Mucosa of rectum (tissue), 2 donors: ENCODE measurements at regions not wholly inside any gene's neighbourhood (a gene's known extent, or its start where the extent isn't known, plus 50 kb on each side); places are given as distances from the start of the nearest gene placed in this dataset.

ENCODE experiments used
- H3K27ac ChIP-seq, 2 donors: one replicate each; pipeline ENCODE4 v1.7.0; 2013; ENCODE audit warnings: inconsistent platforms in 2 of 2, low read depth in 2 of 2, low read length in 2 of 2
- H3K27me3 ChIP-seq, 2 donors: one replicate each; pipeline ENCODE4 v1.7.0; 2013; ENCODE audit warnings: low read length in 2 of 2; ENCODE audit not compliant: control insufficient read depth in 2 of 2, insufficient read depth in 2 of 2
- H3K36me3 ChIP-seq, 2 donors: one replicate each; pipeline ENCODE4 v1.7.0; 2013; ENCODE audit warnings: low read length in 2 of 2; ENCODE audit not compliant: control insufficient read depth in 2 of 2, insufficient read depth in 2 of 2
- H3K4me1 ChIP-seq, 2 donors: one replicate each; pipeline ENCODE4 v1.7.0; 2013; ENCODE audit warnings: low read length in 2 of 2, mild to moderate bottlenecking in 1 of 2; ENCODE audit not compliant: control insufficient read depth in 2 of 2, insufficient read depth in 2 of 2
- H3K4me3 ChIP-seq, 2 donors: one replicate each; pipeline ENCODE4 v1.7.0; 2013; ENCODE audit warnings: low read length in 2 of 2
- H3K9ac ChIP-seq, 2 donors: one replicate each; pipeline ENCODE4 v1.7.0; 2013; ENCODE audit warnings: low read length in 2 of 2, low read depth in 1 of 2, mild to moderate bottlenecking in 1 of 2
- H3K9me3 ChIP-seq, 2 donors: one replicate each; pipeline ENCODE4 v1.7.0; 2013; ENCODE audit warnings: low read length in 2 of 2; ENCODE audit not compliant: control insufficient read depth in 2 of 2
- donor health status: healthy.
- donor health status: Normal muscosa, but diverticular disease.

- H3K27me3 ChIP-seq = no peaks in the 10 kb centered on the region
- no peaks in the 10 kb centered on the region for H3K36me3 ChIP-seq
- H3K4me3 ChIP-seq = no peak overlapping the region
- no peak overlapping the region for H3K27ac ChIP-seq
- no peaks in the 10 kb centered on the region for H3K9me3 ChIP-seq
- no peak overlapping the region for H3K9ac ChIP-seq
- H3K4me1 ChIP-seq = no peaks in the 10 kb centered on the region
Observed at GRCh38 chr14:65815127-65815526, 402.6 kb downstream of the FUT8 start.

- no peaks in the 10 kb centered on the region for H3K36me3 ChIP-seq
- H3K9me3 ChIP-seq = no peaks in the 10 kb centered on the region
- H3K27me3 ChIP-seq = no peaks in the 10 kb centered on the region
- no peak overlapping the region for H3K4me3 ChIP-seq
- no peaks in the 10 kb centered on the region for H3K4me1 ChIP-seq
- H3K9ac ChIP-seq = no peak overlapping the region
- H3K27ac ChIP-seq = no peak overlapping the region
Observed at GRCh38 chr14:65817011-65817410, 404.5 kb downstream of the FUT8 start.

GRCh38 chr14:65819569-65819968 lies 407.0 kb downstream of the FUT8 start:
- H3K27me3 ChIP-seq = no peaks in the 10 kb centered on the region
- H3K9me3 ChIP-seq = no peaks in the 10 kb centered on the region
- no peak overlapping the region for H3K9ac ChIP-seq
- H3K27ac ChIP-seq = no peak overlapping the region
- no peaks in the 10 kb centered on the region for H3K36me3 ChIP-seq
- no peaks in the 10 kb centered on the region for H3K4me1 ChIP-seq
- H3K4me3 ChIP-seq = no peak overlapping the region

- H3K36me3 ChIP-seq = no peaks in the 10 kb centered on the region
- H3K4me1 ChIP-seq = no peaks in the 10 kb centered on the region
- no peak overlapping the region for H3K4me3 ChIP-seq
- no peak overlapping the region for H3K27ac ChIP-seq
- no peaks in the 10 kb centered on the region for H3K27me3 ChIP-seq
- no peaks in the 10 kb centered on the region for H3K9me3 ChIP-seq
- no peak overlapping the region for H3K9ac ChIP-seq
Observed at GRCh38 chr14:65821224-65821753, 408.8 kb downstream of the FUT8 start.

GRCh38 chr14:65824285-65824977 lies 411.9 kb downstream of the FUT8 start:
- Histone ChIP-seq H3K4me1 (no peaks in the 10 kb centered on the region), H3K27ac (no peak overlapping the region), H3K27me3 (no peaks in the 10 kb centered on the region), H3K36me3 (no peaks in the 10 kb centered on the region), H3K4me3 (no peak overlapping the region), H3K9ac (no peak overlapping the region), H3K9me3 (no peaks in the 10 kb centered on the region)

GRCh38 chr14:65824978-65825299 lies 412.4 kb downstream of the FUT8 start:
- Histone ChIP-seq H3K4me3 (no peak overlapping the region), H3K27me3 (no peaks in the 10 kb centered on the region), H3K36me3 (no peaks in the 10 kb centered on the region), H3K27ac (no peak overlapping the region), H3K9me3 (no peaks in the 10 kb centered on the region), H3K4me1 (no peaks in the 10 kb centered on the region), H3K9ac (no peak overlapping the region)

- H3K36me3 ChIP-seq = no peaks in the 10 kb centered on the region
- H3K9ac ChIP-seq = no peak overlapping the region
Observed at GRCh38 chr14:65826946-65827345, 414.4 kb downstream of the FUT8 start.

GRCh38 chr14:65827520-65827919 lies 415.0 kb downstream of the FUT8 start:
- no peak overlapping the region for H3K4me3 ChIP-seq
- H3K9ac ChIP-seq = no peak overlapping the region
- H3K36me3 ChIP-seq = no peaks in the 10 kb centered on the region
- H3K9me3 ChIP-seq = no peaks in the 10 kb centered on the region
- H3K4me1 ChIP-seq = no peaks in the 10 kb centered on the region
- H3K27me3 ChIP-seq = no peaks in the 10 kb centered on the region
- no peak overlapping the region for H3K27ac ChIP-seq

More at GRCh38 chr14:65826946-65827345, 414.4 kb downstream of the FUT8 start:
- no peaks in the 10 kb centered on the region for H3K27me3 ChIP-seq
- no peak overlapping the region for H3K4me3 ChIP-seq
- H3K27ac ChIP-seq = no peak overlapping the region
- no peaks in the 10 kb centered on the region for H3K9me3 ChIP-seq
- no peaks in the 10 kb centered on the region for H3K4me1 ChIP-seq

GRCh38 chr14:65828396-65828795 lies 415.9 kb downstream of the FUT8 start:
- Histone ChIP-seq H3K27me3 (no peaks in the 10 kb centered on the region), H3K36me3 (no peaks in the 10 kb centered on the region), H3K27ac (no peak overlapping the region), H3K4me1 (peaks cover 0 to 3% of the 10 kb centered on the region in 2 donors), H3K9me3 (no peaks in the 10 kb centered on the region), H3K4me3 (no peak overlapping the region), H3K9ac (no peak overlapping the region)

- Histone ChIP-seq H3K36me3 (no peaks in the 10 kb centered on the region), H3K27me3 (no peaks in the 10 kb centered on the region), H3K27ac (no peak overlapping the region), H3K9ac (no peak overlapping the region), H3K4me3 (no peak overlapping the region), H3K4me1 (peaks cover 0 to 3% of the 10 kb centered on the region in 2 donors), H3K9me3 (no peaks in the 10 kb centered on the region)
Observed at GRCh38 chr14:65832431-65833266, 420.1 kb downstream of the FUT8 start.
